Suprapubic skin (tissue), 4 donors: ENCODE measurements at regions not wholly inside any gene's neighbourhood (a gene's known extent, or its start where the extent isn't known, plus 50 kb on each side); places are given as distances from the start of the nearest gene placed in this dataset.

Experiments used
- POLR2A ChIP-seq, 2 donors: fragments of 450-650 bp; IDR thresholded peaks; one replicate each; pipeline ENCODE4 v1.6.1; 2017; ENCODE audit warnings: antibody characterized with exemption in 2 of 2, mild to moderate bottlenecking in 2 of 2, moderate library complexity in 2 of 2
- POLR2AphosphoS5 ChIP-seq, 3 donors: sonication (generic); formaldehyde crosslinking; IDR thresholded peaks; one replicate each; pipeline ENCODE4 v1.6.1; 2017; ENCODE audit warnings: antibody characterized with exemption in 3 of 3
- TF ChIP-seq, protein P1 (sequence below), 2 donors: fragments of 200-600 bp in 1 of 2; fragments of 450-650 bp in 1 of 2; sonication (generic) in 1 of 2; IDR thresholded peaks; one replicate each; pipeline ENCODE4 v1.5.1; 2016 to 2019; ENCODE audit warnings: antibody characterized with exemption in 2 of 2, mild to moderate bottlenecking in 1 of 2, moderate library complexity in 1 of 2

DNA sequence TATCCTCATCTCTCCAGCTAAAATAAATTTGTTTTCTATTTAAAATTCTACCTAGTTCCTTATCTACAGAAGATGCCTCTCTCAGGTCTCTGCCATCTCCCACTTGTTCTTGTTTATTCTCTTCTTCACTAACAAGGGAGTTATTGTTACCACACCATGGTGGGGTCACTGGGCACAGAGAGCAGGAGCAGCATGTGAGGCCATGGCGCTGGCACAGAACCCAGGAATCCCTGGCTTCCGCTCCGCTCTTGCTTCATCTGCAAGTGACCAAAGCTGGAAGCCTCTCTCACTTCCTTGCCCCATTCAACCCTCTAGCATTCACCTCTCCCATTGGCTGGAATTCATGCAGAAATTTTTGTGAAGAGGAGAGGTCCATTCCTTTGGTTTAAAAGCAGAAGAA, 190.7 kb upstream of the NCAM1 start:
- TF ChIP-seq, protein P1, sequence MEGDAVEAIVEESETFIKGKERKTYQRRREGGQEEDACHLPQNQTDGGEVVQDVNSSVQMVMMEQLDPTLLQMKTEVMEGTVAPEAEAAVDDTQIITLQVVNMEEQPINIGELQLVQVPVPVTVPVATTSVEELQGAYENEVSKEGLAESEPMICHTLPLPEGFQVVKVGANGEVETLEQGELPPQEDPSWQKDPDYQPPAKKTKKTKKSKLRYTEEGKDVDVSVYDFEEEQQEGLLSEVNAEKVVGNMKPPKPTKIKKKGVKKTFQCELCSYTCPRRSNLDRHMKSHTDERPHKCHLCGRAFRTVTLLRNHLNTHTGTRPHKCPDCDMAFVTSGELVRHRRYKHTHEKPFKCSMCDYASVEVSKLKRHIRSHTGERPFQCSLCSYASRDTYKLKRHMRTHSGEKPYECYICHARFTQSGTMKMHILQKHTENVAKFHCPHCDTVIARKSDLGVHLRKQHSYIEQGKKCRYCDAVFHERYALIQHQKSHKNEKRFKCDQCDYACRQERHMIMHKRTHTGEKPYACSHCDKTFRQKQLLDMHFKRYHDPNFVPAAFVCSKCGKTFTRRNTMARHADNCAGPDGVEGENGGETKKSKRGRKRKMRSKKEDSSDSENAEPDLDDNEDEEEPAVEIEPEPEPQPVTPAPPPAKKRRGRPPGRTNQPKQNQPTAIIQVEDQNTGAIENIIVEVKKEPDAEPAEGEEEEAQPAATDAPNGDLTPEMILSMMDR (IDR thresholded peaks at IDR 0.05) = no peak
- TF ChIP-seq POLR2AphosphoS5 (IDR thresholded peaks at IDR 0.05) (no peak), POLR2A (IDR thresholded peaks at IDR 0.05) (no peak)
